ENCODE measurements at regions not wholly inside any gene's neighbourhood (a gene's known extent, or its start where the extent isn't known, plus 50 kb on each side); places are given as distances from the start of the nearest gene placed in this dataset.

DNA sequence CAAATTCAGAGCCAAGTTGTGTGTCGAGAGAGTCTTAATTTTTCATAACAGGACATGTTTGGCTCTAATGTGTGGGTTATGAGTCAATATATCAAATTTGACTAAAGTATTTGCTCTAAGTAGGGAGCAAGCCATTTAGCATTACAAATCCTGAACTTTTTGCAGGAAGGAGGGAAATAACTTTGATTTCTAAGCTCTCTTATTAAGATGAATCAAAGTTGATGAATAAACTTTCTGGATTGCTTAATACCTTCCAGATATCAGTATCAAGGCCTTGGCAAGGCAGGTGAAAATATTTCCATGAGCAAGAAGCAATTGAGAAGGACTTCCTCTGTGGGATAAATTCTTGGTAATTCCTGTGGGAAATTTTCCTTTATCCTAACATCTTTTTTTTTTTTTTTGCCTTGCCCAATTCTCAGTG is 258.8 kb downstream of the AHR start:
- TF ChIP-seq, protein P1, sequence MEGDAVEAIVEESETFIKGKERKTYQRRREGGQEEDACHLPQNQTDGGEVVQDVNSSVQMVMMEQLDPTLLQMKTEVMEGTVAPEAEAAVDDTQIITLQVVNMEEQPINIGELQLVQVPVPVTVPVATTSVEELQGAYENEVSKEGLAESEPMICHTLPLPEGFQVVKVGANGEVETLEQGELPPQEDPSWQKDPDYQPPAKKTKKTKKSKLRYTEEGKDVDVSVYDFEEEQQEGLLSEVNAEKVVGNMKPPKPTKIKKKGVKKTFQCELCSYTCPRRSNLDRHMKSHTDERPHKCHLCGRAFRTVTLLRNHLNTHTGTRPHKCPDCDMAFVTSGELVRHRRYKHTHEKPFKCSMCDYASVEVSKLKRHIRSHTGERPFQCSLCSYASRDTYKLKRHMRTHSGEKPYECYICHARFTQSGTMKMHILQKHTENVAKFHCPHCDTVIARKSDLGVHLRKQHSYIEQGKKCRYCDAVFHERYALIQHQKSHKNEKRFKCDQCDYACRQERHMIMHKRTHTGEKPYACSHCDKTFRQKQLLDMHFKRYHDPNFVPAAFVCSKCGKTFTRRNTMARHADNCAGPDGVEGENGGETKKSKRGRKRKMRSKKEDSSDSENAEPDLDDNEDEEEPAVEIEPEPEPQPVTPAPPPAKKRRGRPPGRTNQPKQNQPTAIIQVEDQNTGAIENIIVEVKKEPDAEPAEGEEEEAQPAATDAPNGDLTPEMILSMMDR (IDR thresholded peaks at IDR 0.05; ENCODE audit: low read depth, low read length, poor library complexity, severe bottlenecking) = no peak
- TF ChIP-seq EZH2phosphoT487 (IDR thresholded peaks at IDR 0.05; ENCODE audit: borderline replicate concordance, low read length) = no peak

Data from DOHH2 (cell line).